ENCODE measurements at regions not wholly inside any gene's neighbourhood (a gene's known extent, or its start where the extent isn't known, plus 50 kb on each side); places are given as distances from the start of the nearest gene placed in this dataset.

GRCh38 chr6:119829006-119829405 is 479.4 kb upstream of the MAN1A1 start (continued):
- TF ChIP-seq, protein P1, sequence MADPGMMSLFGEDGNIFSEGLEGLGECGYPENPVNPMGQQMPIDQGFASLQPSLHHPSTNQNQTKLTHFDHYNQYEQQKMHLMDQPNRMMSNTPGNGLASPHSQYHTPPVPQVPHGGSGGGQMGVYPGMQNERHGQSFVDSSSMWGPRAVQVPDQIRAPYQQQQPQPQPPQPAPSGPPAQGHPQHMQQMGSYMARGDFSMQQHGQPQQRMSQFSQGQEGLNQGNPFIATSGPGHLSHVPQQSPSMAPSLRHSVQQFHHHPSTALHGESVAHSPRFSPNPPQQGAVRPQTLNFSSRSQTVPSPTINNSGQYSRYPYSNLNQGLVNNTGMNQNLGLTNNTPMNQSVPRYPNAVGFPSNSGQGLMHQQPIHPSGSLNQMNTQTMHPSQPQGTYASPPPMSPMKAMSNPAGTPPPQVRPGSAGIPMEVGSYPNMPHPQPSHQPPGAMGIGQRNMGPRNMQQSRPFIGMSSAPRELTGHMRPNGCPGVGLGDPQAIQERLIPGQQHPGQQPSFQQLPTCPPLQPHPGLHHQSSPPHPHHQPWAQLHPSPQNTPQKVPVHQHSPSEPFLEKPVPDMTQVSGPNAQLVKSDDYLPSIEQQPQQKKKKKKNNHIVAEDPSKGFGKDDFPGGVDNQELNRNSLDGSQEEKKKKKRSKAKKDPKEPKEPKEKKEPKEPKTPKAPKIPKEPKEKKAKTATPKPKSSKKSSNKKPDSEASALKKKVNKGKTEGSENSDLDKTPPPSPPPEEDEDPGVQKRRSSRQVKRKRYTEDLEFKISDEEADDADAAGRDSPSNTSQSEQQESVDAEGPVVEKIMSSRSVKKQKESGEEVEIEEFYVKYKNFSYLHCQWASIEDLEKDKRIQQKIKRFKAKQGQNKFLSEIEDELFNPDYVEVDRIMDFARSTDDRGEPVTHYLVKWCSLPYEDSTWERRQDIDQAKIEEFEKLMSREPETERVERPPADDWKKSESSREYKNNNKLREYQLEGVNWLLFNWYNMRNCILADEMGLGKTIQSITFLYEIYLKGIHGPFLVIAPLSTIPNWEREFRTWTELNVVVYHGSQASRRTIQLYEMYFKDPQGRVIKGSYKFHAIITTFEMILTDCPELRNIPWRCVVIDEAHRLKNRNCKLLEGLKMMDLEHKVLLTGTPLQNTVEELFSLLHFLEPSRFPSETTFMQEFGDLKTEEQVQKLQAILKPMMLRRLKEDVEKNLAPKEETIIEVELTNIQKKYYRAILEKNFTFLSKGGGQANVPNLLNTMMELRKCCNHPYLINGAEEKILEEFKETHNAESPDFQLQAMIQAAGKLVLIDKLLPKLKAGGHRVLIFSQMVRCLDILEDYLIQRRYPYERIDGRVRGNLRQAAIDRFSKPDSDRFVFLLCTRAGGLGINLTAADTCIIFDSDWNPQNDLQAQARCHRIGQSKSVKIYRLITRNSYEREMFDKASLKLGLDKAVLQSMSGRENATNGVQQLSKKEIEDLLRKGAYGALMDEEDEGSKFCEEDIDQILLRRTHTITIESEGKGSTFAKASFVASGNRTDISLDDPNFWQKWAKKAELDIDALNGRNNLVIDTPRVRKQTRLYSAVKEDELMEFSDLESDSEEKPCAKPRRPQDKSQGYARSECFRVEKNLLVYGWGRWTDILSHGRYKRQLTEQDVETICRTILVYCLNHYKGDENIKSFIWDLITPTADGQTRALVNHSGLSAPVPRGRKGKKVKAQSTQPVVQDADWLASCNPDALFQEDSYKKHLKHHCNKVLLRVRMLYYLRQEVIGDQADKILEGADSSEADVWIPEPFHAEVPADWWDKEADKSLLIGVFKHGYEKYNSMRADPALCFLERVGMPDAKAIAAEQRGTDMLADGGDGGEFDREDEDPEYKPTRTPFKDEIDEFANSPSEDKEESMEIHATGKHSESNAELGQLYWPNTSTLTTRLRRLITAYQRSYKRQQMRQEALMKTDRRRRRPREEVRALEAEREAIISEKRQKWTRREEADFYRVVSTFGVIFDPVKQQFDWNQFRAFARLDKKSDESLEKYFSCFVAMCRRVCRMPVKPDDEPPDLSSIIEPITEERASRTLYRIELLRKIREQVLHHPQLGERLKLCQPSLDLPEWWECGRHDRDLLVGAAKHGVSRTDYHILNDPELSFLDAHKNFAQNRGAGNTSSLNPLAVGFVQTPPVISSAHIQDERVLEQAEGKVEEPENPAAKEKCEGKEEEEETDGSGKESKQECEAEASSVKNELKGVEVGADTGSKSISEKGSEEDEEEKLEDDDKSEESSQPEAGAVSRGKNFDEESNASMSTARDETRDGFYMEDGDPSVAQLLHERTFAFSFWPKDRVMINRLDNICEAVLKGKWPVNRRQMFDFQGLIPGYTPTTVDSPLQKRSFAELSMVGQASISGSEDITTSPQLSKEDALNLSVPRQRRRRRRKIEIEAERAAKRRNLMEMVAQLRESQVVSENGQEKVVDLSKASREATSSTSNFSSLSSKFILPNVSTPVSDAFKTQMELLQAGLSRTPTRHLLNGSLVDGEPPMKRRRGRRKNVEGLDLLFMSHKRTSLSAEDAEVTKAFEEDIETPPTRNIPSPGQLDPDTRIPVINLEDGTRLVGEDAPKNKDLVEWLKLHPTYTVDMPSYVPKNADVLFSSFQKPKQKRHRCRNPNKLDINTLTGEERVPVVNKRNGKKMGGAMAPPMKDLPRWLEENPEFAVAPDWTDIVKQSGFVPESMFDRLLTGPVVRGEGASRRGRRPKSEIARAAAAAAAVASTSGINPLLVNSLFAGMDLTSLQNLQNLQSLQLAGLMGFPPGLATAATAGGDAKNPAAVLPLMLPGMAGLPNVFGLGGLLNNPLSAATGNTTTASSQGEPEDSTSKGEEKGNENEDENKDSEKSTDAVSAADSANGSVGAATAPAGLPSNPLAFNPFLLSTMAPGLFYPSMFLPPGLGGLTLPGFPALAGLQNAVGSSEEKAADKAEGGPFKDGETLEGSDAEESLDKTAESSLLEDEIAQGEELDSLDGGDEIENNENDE (IDR thresholded peaks at IDR 0.05; ENCODE audit: insufficient replicate concordance, low read length): no peak
- TF ChIP-seq TEAD4 (IDR thresholded peaks at IDR 0.05; ENCODE audit: low read depth, low read length) (no peak), BRCA1 (IDR thresholded peaks at IDR 0.05; ENCODE audit: low read depth, low read length) (no peak)
